Lung (tissue), 11 donors: ENCODE measurements at regions not wholly inside any gene's neighbourhood (a gene's known extent, or its start where the extent isn't known, plus 50 kb on each side); places are given as distances from the start of the nearest gene placed in this dataset.
A peak's percentile ranks its signal among the peaks of the same experiment; 100 is the strongest.

Experiments
- ATAC-seq: fragments of 200-7000 bp; cut with Tn5 transposase; one replicate; pipeline ENCODE4 v1.9.1; 2020; ENCODE audit warnings: moderate number of reproducible peaks; ENCODE audit not compliant: insufficient read depth, low FRiP score
- DNase-seq, 3 donors: peaks; one replicate each; pipeline ENCODE4 v3.0.0-alpha.2; 2013 to 2017
- H3K27ac ChIP-seq, 2 donors: one replicate each; pipeline ENCODE4 v1.5.1; 2013; ENCODE audit warnings: mild to moderate bottlenecking in 2 of 2, moderate library complexity in 2 of 2, control low read depth in 1 of 2, inconsistent platforms in 1 of 2, low read depth in 1 of 2, low read length in 1 of 2
- H3K27me3 ChIP-seq, 3 donors: one replicate each; pipeline ENCODE4 v1.5.1; 2013; ENCODE audit warnings: low read length in 2 of 3; ENCODE audit not compliant: control insufficient read depth in 3 of 3, insufficient read depth in 3 of 3
- H3K36me3 ChIP-seq, 4 donors: one replicate each; pipeline ENCODE4 v1.5.1; 2013; ENCODE audit warnings: low read length in 4 of 4, mild to moderate bottlenecking in 1 of 4, moderate library complexity in 1 of 4; ENCODE audit not compliant: control insufficient read depth in 4 of 4, insufficient read depth in 4 of 4
- H3K4me1 ChIP-seq, 5 donors: one replicate each; pipeline ENCODE4 v1.5.1; 2013; ENCODE audit warnings: low read length in 5 of 5, mild to moderate bottlenecking in 2 of 5, moderate library complexity in 1 of 5; ENCODE audit not compliant: control insufficient read depth in 5 of 5, insufficient read depth in 5 of 5
- H3K4me3 ChIP-seq: one replicate; pipeline ENCODE4 v1.5.1; 2013; ENCODE audit warnings: mild to moderate bottlenecking, control low read depth, moderate library complexity
- H3K9ac ChIP-seq, 2 donors: one replicate each; pipeline ENCODE4 v1.5.1; 2013; ENCODE audit warnings: low read length in 2 of 2, control low read depth in 1 of 2; ENCODE audit not compliant: insufficient read depth in 1 of 2
- H3K9me3 ChIP-seq, 4 donors: one replicate each; pipeline ENCODE4 v1.5.1; 2013; ENCODE audit warnings: low read length in 3 of 4, mild to moderate bottlenecking in 1 of 4, moderate library complexity in 1 of 4; ENCODE audit not compliant: control insufficient read depth in 4 of 4, insufficient read depth in 3 of 4
- CTCF ChIP-seq: IDR thresholded peaks from 2 replicates; pipeline ENCODE4 v1.5.1; 2012; ENCODE audit warnings: mild to moderate bottlenecking; ENCODE audit errors: control extremely low read depth, extremely low read depth
- WGBS, 2 donors: extraction: QIAGEN DNeasy Blood & Tissue Kit; methylation state at CpG; one replicate each; pipeline ENCODE4 v1.1.7; 2013; 5-methylcytosine and 5-hydroxymethylcytosine counted together
- donor health status: control.
- donor health status: control.
- donor health status: Bipolar disorder and iron deficiency.
- donor health status: healthy.
- donor health status: DM: yes; HTN: yes; CAD: no.

GRCh38 chr2:176496761-176497160 lies 227.5 kb downstream of the MTX2 start:
- 63 to 64% methylated on average over 3 of the region's 3 CpGs for WGBS, 2 donors
- no peaks in the 10 kb centered on the region for H3K9me3 ChIP-seq
- H3K27me3 ChIP-seq: no peaks in the 10 kb centered on the region
- no peak overlapping the region for H3K9ac ChIP-seq
- H3K4me1 ChIP-seq: peaks cover 0 to 22% (median 1%) of the 10 kb centered on the region in 5 donors
- no peak for ATAC-seq
- H3K27ac ChIP-seq: no peak overlapping the region
- H3K4me3 ChIP-seq: no peak overlapping the region
- no peaks in the 10 kb centered on the region for H3K36me3 ChIP-seq
- TF ChIP-seq CTCF: no peak
- DNase-seq: peak in 2 of 3 donors; percentile 75 to 84

GRCh38 chr2:176500901-176501300 lies 231.7 kb downstream of the MTX2 start:
- no peaks in the 10 kb centered on the region for H3K27me3 ChIP-seq
- H3K9me3 ChIP-seq: no peaks in the 10 kb centered on the region
- TF ChIP-seq CTCF: no peak
- H3K9ac ChIP-seq: no peak overlapping the region
- ATAC-seq: no peak
- H3K27ac ChIP-seq: no peak overlapping the region
- H3K4me3 ChIP-seq: no peak overlapping the region
- WGBS, 2 donors: 71% methylated on average over 1 of the region's 1 CpG
- H3K36me3 ChIP-seq: no peaks in the 10 kb centered on the region
- peaks cover 0 to 32% (median 3%) of the 10 kb centered on the region in 5 donors for H3K4me1 ChIP-seq
- DNase-seq: peak in 1 of 3 donors; percentile 56

- 67 to 82% methylated on average over 3 of the region's 3 CpGs for WGBS, 2 donors
- ATAC-seq (no peak), DNase-seq (no peak)
These were observed 232.4 kb downstream of the MTX2 start for GRCh38 chr2:176501617-176502016.

More at GRCh38 chr2:176501617-176502016, 232.4 kb downstream of the MTX2 start:
- H3K27me3 ChIP-seq: no peaks in the 10 kb centered on the region
- H3K4me3 ChIP-seq: no peak overlapping the region
- peaks cover 0 to 26% (median 2%) of the 10 kb centered on the region in 5 donors for H3K4me1 ChIP-seq
- H3K9ac ChIP-seq: no peak overlapping the region
- no peak for TF ChIP-seq CTCF
- H3K9me3 ChIP-seq: no peaks in the 10 kb centered on the region
- no peaks in the 10 kb centered on the region for H3K36me3 ChIP-seq
- no peak overlapping the region for H3K27ac ChIP-seq
